NCI-H146 (cell line): ENCODE measurements at regions not wholly inside any gene's neighbourhood (a gene's known extent, or its start where the extent isn't known, plus 50 kb on each side); places are given as distances from the start of the nearest gene placed in this dataset.
A peak's percentile ranks its signal among the peaks of the same experiment; 100 is the strongest.

Experiments used
- DNase-seq: peaks from one replicate; lab custom pipeline; 2025; lab: John Stamatoyannopoulos, UW

DNA sequence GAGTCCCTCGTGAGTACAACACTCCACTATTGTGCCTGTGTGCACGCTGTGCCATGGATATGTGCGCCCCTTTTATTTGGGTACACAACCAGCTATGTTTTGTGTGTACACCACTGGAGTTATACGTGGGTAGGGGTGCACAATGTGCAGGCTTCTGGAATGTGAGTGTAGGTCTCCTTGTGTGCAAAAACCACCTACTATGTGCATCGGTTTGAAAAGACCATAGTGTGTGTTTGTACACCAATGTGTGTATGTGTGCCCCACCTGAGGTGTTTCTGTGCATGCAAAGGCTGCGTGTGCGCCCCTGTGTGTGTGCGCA lies 86.4 kb upstream of the ALDH1L1 start:
- no peak for DNase-seq

DNA sequence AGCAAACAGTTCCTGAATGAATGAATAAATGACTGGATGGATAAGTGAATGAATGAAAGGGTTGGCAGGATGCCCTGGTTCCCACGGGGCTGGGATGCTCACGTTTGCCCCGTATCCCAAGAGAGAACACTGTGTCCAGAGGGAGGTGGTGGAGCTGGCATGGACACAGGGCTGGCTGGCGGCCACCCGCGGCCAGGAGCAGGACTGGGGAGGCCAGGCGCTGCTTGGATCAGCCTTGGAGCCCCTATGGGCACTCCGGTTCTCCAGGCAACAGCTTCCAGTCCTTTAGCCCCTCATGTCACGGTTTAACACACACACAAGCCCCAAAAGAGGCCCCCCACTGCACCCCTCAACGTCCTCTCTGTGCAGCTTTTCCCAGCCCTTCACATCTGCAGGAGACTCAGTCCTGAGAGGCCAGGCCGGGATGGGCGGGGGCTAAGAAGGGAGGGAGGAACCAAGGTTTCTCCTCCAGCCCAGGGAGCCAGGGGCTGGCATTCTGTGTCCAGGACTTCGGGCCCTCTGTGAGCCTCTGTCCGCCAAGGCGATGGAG lies 86.0 kb upstream of the ALDH1L1 start:
- DNase-seq = no peak

DNA sequence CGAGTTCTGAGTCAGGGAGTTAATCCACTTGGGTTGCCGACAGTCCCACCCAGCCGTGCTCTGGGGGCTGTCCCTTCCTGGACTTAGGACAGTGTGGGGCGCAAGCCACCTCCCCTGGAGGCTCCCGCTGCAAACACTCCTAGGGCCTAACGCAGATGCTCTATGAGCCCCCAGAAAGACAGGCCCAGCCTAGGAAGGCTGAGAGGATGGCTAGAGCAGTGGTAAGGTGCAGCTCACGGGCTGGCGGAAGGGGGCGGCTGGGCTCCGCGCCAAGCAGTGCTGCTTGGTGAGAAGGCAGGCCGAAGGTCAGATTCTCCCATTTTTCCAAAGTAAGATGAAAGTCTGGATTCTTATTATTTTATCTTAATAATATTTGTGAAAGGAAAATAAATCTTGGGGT lies 84.6 kb upstream of the ALDH1L1 start:
- DNase-seq = no peak

DNA sequence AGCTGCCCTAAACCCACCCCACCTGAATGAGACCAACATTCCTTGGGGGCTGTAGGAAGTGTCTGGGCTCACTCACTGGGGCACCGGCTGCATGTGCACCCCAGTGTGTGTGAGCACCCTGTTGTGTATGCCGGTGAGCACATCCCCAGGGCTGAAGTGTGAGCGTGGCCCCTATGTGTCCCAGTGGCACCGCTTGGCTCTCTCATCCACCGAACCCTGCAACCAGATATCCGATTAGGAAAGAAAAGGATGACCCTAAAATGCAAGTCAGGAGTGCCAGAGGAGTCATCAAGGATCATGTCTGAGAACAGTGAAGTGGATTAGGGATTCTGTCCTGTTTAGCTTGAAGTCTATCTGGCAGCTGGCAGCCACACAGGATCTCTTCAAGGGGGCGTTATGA lies 84.0 kb upstream of the ALDH1L1 start:
- DNase-seq = no peak

DNA sequence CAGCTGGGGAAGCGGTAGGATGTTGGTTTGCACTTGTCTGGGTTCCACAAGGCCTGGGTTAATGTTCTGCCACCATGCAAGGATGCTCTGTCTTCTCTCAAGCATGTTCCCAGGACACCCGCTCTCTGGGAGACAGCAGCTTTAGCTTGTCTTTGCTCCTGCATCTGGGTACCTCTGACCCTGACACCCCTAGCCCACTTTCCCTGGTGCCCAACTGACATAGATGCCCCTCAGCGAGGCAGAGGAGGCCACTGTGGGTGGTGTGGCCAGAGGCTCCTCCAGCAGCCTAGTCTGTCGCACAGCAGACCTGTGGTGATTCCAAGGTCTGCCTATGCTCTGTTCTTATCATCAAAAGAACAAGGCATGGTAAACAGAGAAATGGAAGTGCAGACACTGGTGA lies 83.6 kb upstream of the ALDH1L1 start:
- no peak for DNase-seq

DNA sequence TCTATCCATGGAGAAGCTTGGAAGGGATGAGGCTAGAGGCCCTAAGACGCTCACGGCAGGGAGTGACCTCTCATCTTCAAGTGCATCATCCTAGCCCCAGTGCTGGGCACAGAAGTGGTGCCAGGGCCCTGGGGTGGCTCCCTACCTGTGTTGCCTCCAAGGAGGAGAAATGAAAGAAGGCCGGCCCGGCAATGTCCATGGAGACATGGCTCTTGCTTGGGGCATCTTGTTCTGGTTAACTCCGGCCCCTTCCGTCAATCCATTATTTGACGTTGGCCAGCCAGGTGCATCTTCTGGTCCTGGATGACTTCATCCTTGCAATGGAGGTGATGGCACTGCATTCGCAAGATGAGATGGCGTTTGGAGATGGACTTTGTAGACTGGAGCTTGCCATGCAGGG lies 83.2 kb upstream of the ALDH1L1 start:
- no peak for DNase-seq

DNA sequence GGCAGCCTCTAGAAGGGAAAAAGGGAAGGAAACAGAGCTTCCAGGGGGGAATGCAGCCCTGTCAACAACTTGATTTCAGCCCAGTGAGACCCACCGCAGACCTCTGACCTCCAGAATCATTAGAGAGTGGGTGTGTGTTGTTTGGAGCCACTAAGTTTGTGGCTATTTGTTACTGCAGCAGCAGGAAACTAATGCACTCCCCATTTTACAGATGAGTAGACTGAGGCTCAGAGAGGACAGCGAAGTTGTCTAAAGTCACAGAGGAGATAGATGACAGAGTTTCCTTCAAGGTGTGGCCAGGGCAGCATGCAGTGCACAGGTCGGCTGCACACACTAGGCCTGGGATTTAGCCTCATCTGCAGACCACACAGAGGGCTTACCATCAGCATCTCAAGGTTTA lies 81.8 kb upstream of the ALDH1L1 start:
- DNase-seq = no peak

DNA sequence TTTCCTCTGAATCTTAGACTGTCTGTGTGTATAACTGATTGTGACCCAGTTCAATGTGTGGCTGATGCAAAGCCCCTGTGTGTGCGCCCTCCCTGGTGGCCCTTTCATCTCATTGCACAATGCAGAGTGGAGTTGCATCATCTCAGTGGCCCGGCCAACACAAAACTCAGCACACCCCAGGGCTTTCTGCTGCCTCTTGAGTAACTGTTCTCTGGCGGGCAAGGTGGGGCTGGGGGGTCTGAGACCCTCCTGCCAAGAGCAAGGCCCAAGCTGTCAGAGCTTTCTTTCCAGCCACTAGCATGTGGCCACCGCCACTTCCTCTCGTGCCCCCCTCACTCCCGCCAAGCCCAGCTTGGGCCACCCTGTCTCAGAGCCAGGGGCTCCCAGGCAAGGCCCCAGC lies 80.7 kb upstream of the ALDH1L1 start:
- no peak for DNase-seq

DNA sequence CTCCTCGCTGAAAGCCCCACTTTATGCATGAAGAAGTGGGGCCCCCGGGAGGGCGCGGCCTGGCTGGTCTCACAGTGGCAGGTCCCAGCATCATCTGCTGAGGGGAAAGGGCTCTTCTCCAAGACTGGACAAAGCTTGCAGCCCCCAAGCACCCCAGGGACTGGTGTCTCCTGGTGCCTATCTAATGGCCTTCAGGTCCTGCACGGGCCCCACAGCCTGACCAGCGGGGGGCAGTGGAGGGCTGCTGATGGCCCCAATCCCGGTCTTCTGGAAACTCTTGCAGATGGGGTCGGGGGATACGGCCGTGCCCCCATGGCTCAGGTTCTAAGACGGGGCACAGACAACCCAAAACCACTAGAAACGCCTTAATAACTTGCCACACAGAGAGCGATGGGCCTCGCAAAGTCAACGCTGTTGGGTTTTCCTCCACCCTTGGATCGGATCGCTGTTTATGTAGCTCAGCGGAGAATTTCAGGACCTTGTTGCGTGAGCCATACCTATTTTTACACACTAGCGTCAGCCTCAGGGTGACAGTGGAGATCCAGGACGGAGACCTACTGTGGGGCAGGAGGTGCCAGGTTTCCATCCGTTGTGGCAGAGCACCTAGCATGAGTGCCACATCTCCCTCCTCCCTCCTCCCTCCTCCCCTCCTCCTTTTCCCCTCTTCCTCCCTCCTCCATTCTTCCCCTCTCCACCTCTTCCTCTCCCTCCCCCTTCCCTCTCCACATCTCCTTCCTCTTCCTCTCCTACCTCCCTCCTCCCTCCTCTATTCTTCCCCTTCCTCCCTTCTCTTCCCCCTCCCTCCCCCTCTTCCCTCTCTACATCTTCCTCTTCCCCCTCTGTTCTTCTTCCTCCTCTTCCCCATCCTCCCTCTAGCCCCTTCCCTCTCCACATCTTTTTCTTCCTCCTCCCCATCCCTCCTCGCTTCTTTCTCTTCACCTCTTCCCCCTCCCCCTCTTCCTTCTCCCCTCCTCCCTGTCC lies 79.3 kb upstream of the ALDH1L1 start:
- DNase-seq = no peak

DNA sequence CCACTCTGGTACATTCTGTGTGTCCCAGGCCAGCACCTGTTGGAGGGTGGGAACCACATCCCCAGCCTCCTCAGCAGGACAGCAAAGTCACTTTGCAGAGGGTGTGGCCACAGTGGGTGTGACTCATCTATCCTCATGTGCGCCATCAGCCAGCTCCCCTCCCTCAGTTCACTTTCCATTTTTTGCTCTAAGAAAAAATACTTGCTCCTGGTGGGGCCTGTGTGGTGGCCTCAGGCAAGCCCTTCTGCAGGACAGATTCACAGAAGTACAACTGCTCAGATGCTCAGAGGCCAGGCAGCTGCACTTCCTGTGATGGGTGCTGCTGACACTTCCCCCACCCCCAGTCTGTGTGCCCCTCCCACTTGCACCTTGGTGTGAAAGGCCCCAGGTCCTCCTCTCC lies 78.3 kb upstream of the ALDH1L1 start:
- no peak for DNase-seq

DNA sequence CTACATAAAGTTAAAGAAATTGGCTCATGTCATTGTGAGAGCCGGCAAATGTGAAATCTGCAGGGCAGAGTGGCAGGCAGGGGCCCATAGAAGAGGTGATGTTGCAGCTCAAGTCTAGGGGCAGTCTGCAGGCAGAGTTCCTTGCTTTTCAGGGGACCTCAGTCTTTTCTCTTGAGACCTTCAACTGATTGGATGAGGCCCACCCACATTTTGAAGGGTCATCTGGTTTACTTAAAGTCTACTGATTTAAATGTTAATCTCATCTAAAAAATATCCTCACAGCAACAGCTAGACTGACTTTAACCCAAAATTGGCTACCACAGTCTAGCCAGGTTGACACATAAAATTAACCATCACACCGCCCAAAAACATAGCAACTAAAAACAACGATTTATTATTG lies 77.6 kb upstream of the ALDH1L1 start:
- DNase-seq = no peak

DNA sequence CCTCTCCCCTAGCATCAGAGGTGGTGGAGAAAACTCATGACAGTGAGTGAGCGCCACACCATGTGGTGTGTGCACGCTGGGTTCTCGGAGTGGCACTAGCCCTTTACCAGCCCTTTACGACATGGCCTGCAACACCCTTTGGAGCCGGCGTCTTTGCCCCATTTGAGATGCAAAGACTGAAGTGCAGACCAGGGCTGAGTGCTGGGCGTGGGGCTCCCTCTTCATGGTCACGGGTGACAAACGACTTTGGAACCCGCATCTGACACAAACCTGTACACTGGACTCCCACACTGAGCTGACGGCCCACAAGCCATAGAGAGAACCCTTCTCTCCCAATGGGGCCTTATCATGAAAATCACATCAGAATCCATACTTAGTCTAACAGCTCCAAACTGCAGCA lies 76.8 kb upstream of the ALDH1L1 start:
- no peak for DNase-seq

DNA sequence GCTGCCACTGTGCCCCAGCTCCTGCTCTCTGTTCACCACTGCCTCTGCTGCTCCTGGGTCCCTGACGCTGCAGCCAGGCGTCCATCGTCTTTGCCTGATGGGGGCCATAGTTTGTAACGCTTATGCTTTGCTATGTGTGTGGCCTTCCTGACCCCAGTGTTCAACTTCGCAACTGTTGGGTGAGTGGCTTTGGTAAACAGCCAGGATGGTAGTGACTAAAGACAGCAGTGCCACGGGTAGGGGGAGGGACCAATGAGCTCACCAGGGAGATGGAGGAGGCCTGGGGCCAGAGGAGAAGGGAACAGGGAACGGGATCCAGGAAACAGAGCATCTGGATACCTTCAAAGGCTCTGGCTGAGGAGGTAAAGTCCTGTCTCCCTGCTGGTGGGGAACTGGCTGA lies 75.9 kb upstream of the ALDH1L1 start:
- no peak for DNase-seq

DNA sequence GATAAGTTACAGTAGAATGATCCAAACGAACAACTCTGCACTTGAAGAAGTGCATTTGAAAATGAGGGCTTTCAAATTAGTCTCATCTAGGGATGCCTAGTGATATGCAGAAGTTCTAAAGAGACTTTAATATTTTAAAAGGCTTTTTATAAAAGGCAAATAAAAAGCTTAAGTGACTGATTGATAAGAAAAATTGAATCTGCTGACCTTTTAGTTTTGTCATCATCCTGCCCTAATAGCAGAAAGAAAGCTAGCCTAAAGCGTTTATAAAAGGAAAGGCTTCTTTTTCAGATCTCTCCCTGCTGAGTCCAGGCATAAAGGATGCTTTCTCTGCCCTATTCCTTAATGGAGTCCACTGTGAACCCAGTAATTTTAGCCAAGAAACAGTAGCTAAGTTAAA lies 72.7 kb upstream of the ALDH1L1 start:
- DNase-seq = no peak

DNA sequence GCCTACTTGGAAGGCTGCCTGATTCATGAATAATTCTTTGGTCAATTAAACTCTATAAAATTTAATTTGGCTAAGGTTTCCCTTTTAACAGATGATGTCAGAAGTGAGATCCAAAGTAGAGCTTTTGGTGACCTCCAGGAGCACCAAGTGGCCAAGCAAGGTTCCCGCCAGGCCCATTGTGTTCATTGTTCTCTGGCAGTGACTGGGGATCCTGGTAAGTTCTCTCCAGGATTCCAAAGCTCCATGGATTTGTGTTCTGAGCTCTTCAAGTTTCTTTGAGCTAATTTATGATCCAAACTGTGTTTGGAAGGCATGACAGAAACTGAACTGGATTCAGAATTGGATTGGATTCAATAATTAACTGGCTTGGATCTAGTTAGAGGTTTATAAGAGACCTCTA lies 72.0 kb upstream of the ALDH1L1 start:
- DNase-seq = no peak

DNA sequence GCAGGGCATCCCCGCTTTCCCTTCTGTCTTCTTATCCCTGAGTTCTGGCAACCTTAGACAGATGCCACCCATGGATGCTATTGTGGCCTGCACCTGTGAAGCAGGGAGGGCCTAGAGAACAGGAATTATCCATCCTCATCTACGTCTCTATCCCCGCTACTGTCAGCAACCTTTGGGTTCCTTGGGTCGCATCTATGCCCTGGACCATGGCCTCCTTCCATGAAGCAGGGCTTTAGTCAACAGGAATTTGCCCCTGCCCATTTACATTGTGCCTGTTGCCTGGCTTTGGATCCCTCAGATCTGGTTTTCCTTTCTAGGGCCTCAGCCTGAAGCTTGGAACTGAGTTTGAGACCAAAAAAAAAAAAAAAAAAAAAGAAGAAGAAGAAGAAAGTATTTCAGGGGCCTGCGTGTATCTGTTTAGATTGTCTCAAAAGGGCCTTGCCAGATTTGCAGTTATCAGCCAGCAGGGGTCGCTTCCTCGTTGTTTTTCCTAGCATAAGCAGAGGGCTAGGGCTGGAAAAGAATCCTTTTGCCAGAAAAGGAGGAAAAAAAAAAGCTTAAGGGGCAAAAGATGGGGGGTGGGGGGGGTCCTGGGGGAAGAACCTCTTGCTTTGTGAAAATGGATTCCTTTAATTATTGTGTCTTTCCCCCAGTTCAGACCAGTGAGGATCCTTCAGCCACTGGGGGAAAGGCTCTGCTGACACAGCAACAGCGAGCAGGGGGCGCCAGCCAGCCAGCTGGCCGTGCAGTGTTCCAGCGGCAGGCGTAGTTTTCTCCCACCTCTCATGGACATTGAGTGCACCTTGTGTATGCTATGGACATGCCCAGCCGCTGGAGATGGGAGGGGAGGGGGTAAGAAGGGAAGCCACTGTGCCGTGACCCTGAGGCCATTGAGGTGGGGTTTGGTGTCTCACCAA lies 65.7 kb upstream of the ALDH1L1 start:
- peak; percentile 44 for DNase-seq
